ENCODE measurements at regions not wholly inside any gene's neighbourhood (a gene's known extent, or its start where the extent isn't known, plus 50 kb on each side); places are given as distances from the start of the nearest gene placed in this dataset.
"Not testable (repeated sequence)": the region's sequence is repeated elsewhere in the genome, so short reads cannot be mapped to it uniquely, and the experiment has no call there.

- Histone ChIP-seq H2AFZ (ENCODE audit: low read length) (no peak overlapping the region), H4K20me1 (ENCODE audit: insufficient read depth, low read length) (no peaks in the 10 kb centered on the region), H3K79me2 (ENCODE audit: insufficient read depth, low read depth, low read length) (no peaks in the 10 kb centered on the region), H3K4me2 (ENCODE audit: low read length) (no peak overlapping the region), H3K9me3 (ENCODE audit: low read length) (peaks cover 20% of the 10 kb centered on the region; the same call in 1 of the 2 replicates), H3K36me3 (ENCODE audit: insufficient read depth, low read length) (peaks cover 4% of the 10 kb centered on the region; the same call in 1 of the 2 replicates), H3K4me3 (ENCODE audit: low read depth, low read length, poor library complexity, severe bottlenecking) (no peak overlapping the region), H3K4me1 (ENCODE audit: insufficient read depth, low read length, poor library complexity, severe bottlenecking) (no peaks in the 10 kb centered on the region), H3K9me2 (ENCODE audit: insufficient read depth, low read length) (no peaks in the 10 kb centered on the region), H3K27ac (ENCODE audit: low read depth, low read length, poor library complexity, severe bottlenecking) (no peak overlapping the region)
- ChIA-PET CTCF (ENCODE audit: unreplicated experiment) (no interaction called here), POLR2A (interaction anchor here (0.8 to 1.2 kb wide), 3 partner anchors 20 to 168 kb away, joined by 3 to 4 read pairs (median 4); no protein-coding TSS in a partner anchor)
- DNase-seq (ENCODE audit: low spot score) = no peak
- BruUV-seq (replicated peaks) = no TSS peak
- TF ChIP-seq CTCF (conservative IDR thresholded peaks at IDR 0.05; ENCODE audit: low read length) = no peak
- TF ChIP-seq EZH2phosphoT487 (IDR thresholded peaks at IDR 0.05; ENCODE audit: borderline replicate concordance, low read depth, low read length) = no peak
- intact Hi-C loops (cut with micrococcal nuclease; ENCODE audit: unreplicated experiment) = no loop called here
Observed at GRCh38 chr5:158450751-158451171, 591.8 kb upstream of the CLINT1 start.

- H3K27ac ChIP-seq (ENCODE audit: low read depth, low read length, poor library complexity, severe bottlenecking); H3K4me2 ChIP-seq (ENCODE audit: low read length); H3K9me2 ChIP-seq (ENCODE audit: insufficient read depth, low read length); H2AFZ ChIP-seq (ENCODE audit: low read length); H3K4me3 ChIP-seq (ENCODE audit: low read depth, low read length, poor library complexity, severe bottlenecking); BruUV-seq (replicated peaks); DNase-seq (ENCODE audit: low spot score); H3K79me2 ChIP-seq (ENCODE audit: insufficient read depth, low read depth, low read length); intact Hi-C loops (cut with micrococcal nuclease; ENCODE audit: unreplicated experiment); H3K36me3 ChIP-seq (ENCODE audit: insufficient read depth, low read length); H4K20me1 ChIP-seq (ENCODE audit: insufficient read depth, low read length); CTCF ChIA-PET (ENCODE audit: unreplicated experiment); H3K4me1 ChIP-seq (ENCODE audit: insufficient read depth, low read length, poor library complexity, severe bottlenecking): not testable (repeated sequence)
- POLR2A ChIA-PET = interaction anchor here (1.4 to 2.7 kb wide), 2 partner anchors 10 to 12 kb away, joined by 4 to 11 read pairs; no protein-coding TSS in a partner anchor
- peaks cover 20% of the 10 kb centered on the region; the same call in 1 of the 2 replicates for H3K9me3 ChIP-seq (ENCODE audit: low read length)
Observed at GRCh38 chr5:158446761-158447160, 587.8 kb upstream of the CLINT1 start.

GRCh38 chr5:158439204-158439603, 580.3 kb upstream of the CLINT1 start:
- peaks cover 36% of the 10 kb centered on the region for H3K4me1 ChIP-seq (ENCODE audit: insufficient read depth, low read length, poor library complexity, severe bottlenecking)
- intact Hi-C loops (cut with micrococcal nuclease; ENCODE audit: unreplicated experiment); H3K79me2 ChIP-seq (ENCODE audit: insufficient read depth, low read depth, low read length); H3K9me2 ChIP-seq (ENCODE audit: insufficient read depth, low read length); H3K36me3 ChIP-seq (ENCODE audit: insufficient read depth, low read length); CTCF ChIA-PET (ENCODE audit: unreplicated experiment); H3K27ac ChIP-seq (ENCODE audit: low read depth, low read length, poor library complexity, severe bottlenecking); H3K4me3 ChIP-seq (ENCODE audit: low read depth, low read length, poor library complexity, severe bottlenecking); BruUV-seq (replicated peaks); H3K9me3 ChIP-seq (ENCODE audit: low read length); H4K20me1 ChIP-seq (ENCODE audit: insufficient read depth, low read length); H3K4me2 ChIP-seq (ENCODE audit: low read length); H2AFZ ChIP-seq (ENCODE audit: low read length); POLR2A ChIA-PET; DNase-seq (ENCODE audit: low spot score): not testable (repeated sequence)
